ENCODE measurements at regions not wholly inside any gene's neighbourhood (a gene's known extent, or its start where the extent isn't known, plus 50 kb on each side); places are given as distances from the start of the nearest gene placed in this dataset.

- TF ChIP-seq CTCF (IDR thresholded peaks at IDR 0.05) (no peak), POLR2A (IDR thresholded peaks at IDR 0.05) (no peak)
These were observed 652.0 kb upstream of the NRP1 start for GRCh38 chr10:33986515-33986914.

Measured in adrenal gland (tissue), 5 donors.